Anterior cingulate cortex (tissue), 58 donors: ENCODE measurements at regions not wholly inside any gene's neighbourhood (a gene's known extent, or its start where the extent isn't known, plus 50 kb on each side); places are given as distances from the start of the nearest gene placed in this dataset.

Source experiments
- DNase-seq, 58 donors: peaks; one replicate each; lab custom pipeline; 2025; lab: John Stamatoyannopoulos, UW

DNA sequence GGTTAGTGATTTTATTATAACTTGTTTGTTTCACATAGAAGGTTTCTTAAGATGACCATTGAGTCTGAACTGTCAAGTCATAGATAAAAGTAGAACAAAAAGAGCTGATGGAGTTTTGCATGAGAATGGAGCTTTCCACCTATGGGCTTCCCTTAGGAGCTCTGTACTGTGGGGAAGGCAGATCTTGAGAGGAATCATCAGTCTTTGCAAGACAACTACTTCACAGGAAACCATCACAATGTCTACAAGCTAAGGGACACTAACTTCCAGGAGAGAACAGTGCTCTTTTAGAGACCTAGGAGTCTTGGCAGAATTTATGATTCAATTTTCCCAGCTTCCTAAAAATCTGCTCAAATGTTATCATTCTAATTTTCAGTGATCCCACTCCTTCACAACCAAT is 78.2 kb downstream of the FBXO5 start:
- no peak for DNase-seq

DNA sequence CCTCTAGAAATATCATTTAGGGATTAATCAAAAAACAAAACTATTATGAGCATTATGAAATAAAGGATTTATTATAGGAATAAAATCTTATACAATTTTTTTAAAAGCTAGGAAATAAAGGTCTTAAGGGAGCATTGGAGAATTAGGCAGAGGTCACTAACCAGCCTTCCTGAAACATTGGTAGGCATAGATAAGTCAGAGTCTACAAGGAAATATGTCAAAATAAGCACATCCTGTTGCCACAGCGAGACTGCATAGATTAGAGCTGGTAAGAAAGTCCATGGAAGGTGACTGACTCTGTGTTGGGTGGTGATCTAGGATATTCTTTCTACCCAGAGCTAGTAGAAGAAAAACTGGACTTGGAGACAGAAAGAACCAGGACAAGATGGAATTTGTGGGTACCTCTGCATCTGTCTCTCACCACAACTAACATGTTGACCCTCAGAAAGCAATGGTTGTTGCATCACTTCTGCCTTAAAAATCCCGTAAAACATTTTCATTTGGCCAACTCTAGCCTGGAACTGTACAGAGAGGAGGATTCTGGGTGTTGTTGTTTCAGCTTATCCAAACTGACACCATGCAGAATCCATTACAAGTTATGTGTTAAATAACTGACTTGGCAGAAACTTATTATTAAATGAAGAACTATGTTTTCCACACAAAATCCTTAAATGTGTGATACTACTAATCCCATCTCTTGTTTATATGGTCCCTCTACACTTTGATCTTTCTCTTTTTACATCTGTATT is 77.1 kb downstream of the FBXO5 start:
- no peak for DNase-seq

DNA sequence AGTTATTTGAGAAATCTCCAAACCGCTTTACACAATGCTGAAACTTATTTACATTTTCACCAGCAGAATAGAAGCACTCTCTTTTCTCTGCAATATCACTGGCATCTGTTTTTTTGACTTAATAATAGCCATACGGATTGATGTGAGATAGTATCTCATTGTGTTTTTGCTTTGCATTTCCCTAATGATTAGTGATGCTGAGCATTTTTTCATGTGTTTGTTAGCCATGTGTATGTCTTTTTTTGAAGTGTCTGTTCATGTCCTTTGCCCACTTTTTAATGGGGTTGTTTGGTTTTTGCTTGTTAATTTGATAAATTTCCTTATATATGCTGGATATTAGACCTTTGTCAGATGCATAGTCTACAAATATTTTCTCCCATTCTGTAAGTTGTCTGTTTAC is 73.6 kb downstream of the FBXO5 start:
- DNase-seq = no peak

DNA sequence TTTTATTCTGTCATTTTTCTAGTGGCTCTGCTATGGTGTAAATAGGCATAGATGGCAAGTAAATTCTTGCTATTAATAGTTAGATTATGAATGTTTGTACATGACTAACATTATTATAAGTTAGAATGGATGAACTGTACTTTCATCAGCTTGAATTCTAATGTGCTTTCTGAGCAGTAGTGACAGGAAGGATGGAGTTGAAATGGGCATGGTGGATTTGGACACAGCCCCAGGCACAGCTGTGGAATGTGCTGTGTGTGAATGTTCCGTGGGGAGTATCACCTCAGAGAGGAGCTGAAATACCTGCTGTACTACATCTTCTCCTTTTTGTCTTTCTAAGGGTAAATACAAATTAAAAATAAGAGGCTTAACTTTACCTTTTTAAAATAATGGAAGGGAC is 66.8 kb downstream of the FBXO5 start:
- no peak for DNase-seq

DNA sequence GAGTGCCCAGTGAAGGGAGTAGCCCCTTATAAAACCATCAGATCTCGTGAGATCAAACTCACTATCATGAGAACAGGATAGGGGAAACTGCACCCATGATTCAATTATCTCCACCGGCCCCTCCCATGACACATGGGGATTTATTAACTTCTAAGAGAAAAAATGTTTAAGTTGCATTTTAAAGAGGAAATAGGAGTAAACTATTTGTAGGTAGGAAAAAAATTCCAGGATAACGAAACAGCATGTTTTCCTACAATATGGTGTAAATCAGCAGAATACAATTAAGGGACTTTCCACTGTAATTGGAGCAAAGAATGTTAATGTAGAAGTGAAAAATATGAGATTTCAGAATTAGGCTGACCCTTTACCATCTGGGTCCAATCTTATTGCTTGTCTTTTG is 63.9 kb downstream of the FBXO5 start:
- DNase-seq = no peak

DNA sequence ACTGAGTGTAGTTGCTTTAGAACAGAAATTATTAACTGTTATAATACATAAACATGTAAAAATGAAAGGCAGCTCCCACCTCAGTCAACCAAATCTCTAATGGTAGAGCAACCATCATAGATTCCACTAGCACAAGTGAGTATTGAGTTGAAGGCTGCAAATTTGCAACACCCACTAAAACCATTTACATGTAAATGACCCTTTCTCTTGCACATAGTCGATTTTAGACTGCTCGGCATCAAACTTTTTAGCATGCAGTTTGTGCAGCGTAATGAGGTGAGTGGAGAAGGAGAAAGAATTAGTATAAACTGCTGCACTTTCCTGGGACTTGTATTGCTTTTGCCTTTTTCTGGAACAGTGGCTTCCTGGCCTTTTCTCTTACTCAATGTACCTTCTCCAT is 62.8 kb downstream of the FBXO5 start:
- DNase-seq = no peak
